Colon (tissue), 2 donors: ENCODE measurements at regions not wholly inside any gene's neighbourhood (a gene's known extent, or its start where the extent isn't known, plus 50 kb on each side); places are given as distances from the start of the nearest gene placed in this dataset.
"Not testable (repeated sequence)": the region's sequence is repeated elsewhere in the genome, so short reads cannot be mapped to it uniquely, and the experiment has no call there.

Experiments used
- FAIRE-seq: peaks from 2 replicates; lab custom pipeline; 2012; peaks lifted over from hg19 to GRCh38; lab: Jason Lieb, UNC
- donor health status: control.
- donor health status: control.

DNA sequence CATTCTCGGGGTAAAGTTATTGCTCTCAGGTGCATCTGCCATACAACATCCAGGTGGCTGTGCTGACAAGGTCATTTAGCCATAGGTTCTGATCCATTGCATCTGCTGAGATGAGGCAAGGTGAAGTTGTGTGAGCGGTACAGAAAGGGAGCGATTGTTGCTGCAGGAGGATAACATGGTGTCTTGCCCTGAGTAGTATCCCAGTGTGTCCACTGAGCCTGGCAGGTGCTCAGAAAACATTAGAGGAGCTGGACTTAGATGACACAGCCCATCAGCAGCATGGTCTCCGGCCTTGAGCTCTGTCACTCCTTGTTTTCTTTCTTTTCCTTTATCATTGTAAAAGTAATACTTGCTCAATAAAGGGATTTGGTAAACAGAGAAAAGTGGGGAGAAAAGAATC is 161.1 kb upstream of the ATP10A start:
- no peak for FAIRE-seq

DNA sequence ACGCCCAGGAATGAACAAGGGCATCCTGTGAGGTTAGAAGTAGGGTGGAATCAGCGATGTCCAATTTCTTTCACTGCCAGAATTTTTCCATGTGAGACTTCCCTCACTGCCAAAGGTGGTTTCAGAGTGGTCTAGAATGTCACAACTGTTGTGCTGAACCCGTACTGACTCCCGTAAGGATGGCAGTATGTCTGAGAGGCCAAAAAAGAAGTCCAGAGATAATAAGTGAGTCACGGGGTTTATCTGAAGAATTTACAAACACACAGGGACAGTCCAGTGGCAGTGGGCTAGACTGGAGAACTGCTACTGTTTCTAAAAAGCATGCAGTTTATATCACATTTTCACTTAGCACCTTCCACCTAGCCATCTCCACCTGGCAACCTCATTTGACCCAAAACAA is 160.6 kb upstream of the ATP10A start:
- FAIRE-seq: no peak

- FAIRE-seq: no peak
These were observed 160.1 kb upstream of the ATP10A start for GRCh38 chr15:26023231-26023630.

- no peak for FAIRE-seq
These were observed 157.7 kb upstream of the ATP10A start for GRCh38 chr15:26020871-26021270.

GRCh38 chr15:26017665-26018064 is 154.5 kb upstream of the ATP10A start:
- FAIRE-seq: no peak

- no peak for FAIRE-seq
These were observed 152.5 kb upstream of the ATP10A start for GRCh38 chr15:26015516-26016075.

DNA sequence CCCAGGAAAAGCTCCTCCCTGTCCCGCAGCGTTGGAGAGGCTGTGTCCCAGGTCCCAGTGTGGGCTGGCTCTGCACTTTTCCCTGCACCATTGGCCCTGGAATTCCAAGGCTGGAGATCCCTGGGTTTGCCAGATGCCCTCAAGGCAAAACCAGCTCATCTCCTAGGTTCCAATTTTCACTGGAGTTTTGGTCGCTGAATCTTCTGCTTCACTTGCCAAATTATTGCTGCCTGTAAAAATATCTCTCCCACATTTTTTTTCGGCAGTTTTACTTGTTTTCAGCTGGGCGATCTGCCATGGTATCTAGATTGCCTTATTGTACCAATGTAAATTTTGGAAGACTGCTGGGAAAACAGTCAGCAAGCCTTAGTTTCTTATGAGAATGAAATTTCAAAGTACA is 150.9 kb upstream of the ATP10A start:
- no peak for FAIRE-seq

DNA sequence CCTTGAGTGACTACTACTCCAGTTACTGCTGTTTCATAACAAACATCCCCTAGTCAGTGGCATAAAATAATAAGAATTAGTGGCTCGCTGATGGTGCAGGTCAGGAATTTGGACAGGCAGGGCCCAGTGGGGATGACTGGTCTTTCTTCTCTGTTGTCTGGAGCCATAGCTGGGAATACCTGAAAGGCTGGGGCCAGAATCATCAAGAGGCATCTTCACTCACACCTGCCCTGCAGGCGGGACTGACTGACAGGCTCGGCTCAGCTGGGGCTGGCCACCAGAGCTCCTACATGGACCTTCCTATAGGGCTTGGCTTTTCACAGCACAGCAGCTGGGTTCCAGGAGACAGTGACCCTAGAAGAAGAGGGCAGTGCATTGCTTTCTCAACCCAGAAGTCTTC is 148.8 kb upstream of the ATP10A start:
- no peak for FAIRE-seq

GRCh38 chr15:26007151-26007550 is 144.0 kb upstream of the ATP10A start:
- FAIRE-seq: no peak

DNA sequence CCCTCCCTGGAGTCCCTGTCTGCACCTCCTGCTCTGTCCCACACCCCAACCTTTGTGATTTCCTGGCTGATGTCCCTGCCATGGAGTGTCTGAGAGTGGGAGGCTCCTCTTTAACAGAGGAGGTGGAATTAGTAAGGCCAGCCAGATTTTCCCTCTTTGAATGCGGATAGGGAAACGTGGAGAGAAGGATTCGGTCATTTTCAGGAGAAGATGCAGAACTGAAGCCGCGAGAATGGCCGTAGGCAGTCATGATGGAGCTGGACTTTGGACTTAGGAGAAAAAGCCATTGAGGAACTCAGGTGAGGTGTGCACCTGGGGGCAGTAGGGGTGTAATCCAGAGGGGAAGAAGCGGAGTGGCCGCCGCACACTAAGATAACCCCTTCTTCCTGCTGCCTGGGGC is 138.1 kb upstream of the ATP10A start:
- no peak for FAIRE-seq

- no peak for FAIRE-seq
These were observed 130.4 kb upstream of the ATP10A start for GRCh38 chr15:25993506-25993905.

- FAIRE-seq: no peak
These were observed 127.1 kb upstream of the ATP10A start for GRCh38 chr15:25990220-25990619.

- FAIRE-seq: no peak
These were observed 126.2 kb upstream of the ATP10A start for GRCh38 chr15:25989327-25989726.

GRCh38 chr15:25988716-25989115 is 125.6 kb upstream of the ATP10A start:
- FAIRE-seq: not testable (repeated sequence)

GRCh38 chr15:25987638-25988037 is 124.5 kb upstream of the ATP10A start:
- FAIRE-seq: no peak

- FAIRE-seq: no peak
These were observed 122.0 kb upstream of the ATP10A start for GRCh38 chr15:25985165-25985564.

GRCh38 chr15:25982736-25983135 is 119.6 kb upstream of the ATP10A start:
- FAIRE-seq: no peak

DNA sequence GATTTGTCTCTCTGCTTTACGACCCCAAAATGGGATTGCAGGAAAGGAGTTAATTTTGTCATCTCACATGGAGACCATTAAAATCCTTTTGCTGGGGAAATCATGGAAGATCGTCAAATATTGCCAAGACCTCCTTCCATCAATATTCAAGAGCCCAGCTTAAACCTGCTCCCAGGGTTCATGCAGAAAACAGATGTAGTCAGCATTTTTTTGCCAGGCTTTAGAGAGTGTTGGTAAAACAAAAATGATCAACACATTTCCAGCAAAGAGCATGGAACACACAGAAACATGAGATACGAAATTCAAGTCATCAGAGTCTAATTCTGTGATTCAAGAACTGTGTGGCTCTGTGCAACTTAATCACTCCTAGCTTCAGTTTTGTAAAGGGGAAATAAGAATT is 118.0 kb upstream of the ATP10A start:
- no peak for FAIRE-seq

DNA sequence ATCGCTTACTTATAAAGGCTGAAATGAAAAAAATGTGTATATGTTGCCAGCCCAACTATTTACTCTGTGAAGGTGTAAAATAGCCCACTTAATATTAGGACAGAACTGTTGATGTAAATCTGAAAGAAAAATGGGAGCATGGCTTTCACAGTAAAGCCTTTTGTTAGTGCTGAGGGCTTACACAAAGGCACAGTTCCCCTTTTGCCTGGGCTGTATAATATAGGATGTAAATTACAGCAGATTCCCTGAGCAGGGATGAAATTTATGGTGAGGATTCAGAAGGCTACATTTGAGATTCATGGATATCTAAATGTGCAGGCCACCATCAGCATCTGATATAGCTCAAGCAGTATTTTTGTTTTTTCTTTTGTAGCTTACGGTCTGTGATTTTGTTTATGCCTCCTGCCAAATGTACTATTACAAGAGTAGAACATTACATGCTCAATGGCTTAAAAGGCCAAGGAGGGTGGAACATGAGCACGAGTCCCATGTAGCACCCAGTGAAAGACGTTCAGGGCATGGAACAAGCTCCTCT is 109.1 kb upstream of the ATP10A start:
- no peak for FAIRE-seq

GRCh38 chr15:25971053-25971452 is 107.9 kb upstream of the ATP10A start:
- FAIRE-seq: no peak

DNA sequence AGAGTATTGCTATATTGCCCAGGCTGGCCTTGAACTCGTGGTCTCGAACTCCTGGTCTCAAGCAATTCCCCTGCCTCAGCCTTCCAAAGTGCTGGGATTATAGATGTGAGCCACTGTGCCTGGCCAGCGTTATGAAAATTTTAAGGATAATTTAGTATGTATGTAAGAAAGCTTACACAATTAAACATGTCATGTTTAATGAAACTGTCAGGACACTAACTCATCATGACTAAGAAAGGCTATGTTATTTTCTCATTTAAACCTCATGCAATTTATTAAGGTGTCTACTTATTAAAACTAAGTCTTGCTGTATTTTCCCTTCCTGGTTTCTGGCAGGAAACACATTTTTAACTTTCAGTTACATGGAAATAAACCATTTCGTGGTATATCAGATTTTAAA is 106.8 kb upstream of the ATP10A start:
- no peak for FAIRE-seq

DNA sequence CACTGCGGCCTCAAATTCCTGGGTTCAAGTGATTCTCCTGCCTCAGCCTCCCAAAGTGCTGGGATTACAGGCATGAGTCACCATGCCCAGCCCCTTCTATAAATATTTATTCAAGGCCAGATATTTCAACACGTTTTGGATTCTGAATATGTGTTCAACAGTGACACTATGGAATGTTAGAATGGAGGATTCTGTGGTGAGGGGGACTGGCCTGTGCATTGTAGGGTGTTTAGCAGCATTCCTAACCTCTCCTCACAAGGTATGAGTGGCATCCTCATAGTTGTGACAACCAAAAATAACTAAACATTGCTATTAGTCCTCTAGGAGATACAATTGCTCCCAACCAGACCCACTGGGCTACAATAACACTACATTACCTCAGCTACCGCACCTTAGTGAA is 104.0 kb upstream of the ATP10A start:
- FAIRE-seq: no peak

DNA sequence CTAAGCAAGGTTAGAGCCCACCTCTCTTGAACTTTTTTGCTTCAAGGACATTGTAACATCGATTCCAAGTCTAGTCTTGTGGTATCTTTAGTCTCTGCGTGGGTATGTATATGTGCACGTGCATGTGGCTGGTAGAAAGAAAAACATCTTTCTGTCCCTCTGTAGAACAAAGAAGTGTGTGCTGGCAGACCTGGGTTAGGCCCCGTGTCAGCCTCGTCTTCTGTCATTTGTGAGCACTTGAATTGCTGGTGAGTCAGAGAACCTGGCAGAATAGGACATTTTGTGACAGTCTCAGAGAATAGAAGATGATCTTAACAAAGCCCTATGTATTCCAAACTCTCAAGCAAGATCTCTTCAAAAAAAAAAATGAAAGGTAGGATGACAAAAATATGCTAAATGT is 102.2 kb upstream of the ATP10A start:
- no peak for FAIRE-seq

DNA sequence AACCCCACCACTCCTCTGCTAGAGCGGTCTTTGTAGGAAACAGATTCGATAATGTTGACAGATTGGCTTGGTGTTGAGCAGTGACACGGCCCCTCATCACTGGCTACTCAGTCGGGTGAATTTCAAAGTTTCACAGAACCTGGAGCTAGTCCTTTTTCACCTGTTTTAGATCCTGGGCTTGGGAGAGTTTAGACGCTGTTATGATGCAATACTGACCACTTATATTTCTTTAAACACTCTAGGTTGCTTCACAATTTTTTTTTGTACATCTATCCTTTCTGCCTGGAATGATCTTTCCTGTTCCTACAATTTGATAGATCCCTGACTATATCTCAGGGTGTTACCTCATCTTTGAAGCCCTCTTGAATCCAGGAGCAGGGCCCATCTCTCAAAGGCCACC is 97.1 kb upstream of the ATP10A start:
- no peak for FAIRE-seq

- no peak for FAIRE-seq
These were observed 96.0 kb upstream of the ATP10A start for GRCh38 chr15:25959100-25959499.
